ENCODE measurements at regions not wholly inside any gene's neighbourhood (a gene's known extent, or its start where the extent isn't known, plus 50 kb on each side); places are given as distances from the start of the nearest gene placed in this dataset.
"Not testable (repeated sequence)": the region's sequence is repeated elsewhere in the genome, so short reads cannot be mapped to it uniquely, and the experiment has no call there.

DNA sequence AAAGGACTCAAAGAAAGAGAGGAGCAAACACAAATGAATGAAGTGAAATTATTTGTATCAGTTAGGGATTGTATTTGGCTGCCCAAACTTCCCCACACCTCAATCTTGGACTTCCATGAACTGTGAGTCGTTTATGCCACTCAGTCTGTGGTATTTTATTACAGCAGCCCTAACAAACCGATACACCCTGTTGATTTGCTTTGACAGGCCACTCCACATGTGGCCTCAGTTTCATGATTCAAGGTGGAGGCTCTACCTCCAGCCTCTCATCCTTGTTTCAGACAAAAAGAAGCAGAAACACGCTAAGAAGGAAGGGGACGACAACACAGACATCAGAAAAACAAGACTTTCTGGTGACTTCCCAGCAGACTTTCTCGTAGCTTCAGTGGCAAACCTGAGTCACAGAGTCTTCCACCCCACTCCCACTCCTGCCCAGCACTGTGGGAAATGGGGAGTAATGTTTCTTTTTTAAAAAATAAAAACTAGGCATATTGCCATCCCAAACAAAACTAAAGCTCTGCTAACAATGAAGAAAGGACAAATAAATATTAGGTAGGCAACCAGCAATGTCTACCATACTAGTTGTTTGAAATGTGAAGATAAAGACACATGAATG is 52.2 kb upstream of the ABCA1 start:
- DNase-seq, result no peak

DNA sequence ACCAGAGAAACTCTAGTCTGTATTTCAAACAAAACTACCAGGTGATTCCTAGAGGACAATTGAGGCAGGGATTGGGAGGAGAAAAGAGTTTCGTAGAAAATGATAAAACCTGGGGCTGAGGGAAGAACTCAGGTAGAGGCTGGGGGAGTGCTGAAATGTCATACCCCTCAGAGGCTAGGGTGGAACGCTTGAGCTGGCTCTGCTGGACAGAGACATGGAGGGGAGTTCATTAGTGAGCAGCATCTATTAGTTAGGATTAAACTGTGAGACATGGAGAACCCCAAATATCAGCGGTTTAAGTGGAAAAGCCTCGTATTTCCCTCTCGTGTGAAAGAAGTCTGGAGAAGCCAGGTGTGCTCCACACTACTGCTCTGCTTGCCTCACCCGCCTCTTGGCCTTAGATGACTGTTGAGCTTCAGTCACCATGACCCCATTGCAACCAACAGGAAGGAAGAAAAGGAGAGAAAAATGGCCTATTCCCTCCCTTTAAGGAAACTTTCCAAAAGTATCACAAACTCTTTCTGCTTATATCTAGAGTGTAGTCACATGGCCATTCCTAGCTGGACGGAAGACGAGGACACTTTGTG is 53.7 kb upstream of the ABCA1 start:
- DNase-seq, result no peak

DNA sequence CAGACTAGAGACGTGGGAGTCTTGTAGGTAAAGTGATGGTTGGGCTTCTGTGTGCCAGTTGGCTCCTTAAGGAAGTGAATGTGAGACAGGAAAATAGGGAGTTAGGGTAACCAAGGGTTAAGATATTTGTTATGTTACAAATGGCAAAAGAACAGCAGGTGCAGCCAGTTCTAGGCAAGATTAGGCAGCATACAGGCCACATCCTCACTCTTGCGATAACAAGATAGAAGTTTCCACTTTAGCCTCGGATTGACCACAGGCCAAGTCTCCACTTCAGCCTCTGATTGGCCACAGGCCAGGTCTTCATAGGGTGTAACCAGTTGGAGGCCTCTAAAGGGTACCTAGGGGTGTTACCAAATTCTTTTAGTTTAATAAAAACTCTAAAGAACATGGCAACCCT is 54.6 kb upstream of the ABCA1 start:
- no peak for DNase-seq

DNA sequence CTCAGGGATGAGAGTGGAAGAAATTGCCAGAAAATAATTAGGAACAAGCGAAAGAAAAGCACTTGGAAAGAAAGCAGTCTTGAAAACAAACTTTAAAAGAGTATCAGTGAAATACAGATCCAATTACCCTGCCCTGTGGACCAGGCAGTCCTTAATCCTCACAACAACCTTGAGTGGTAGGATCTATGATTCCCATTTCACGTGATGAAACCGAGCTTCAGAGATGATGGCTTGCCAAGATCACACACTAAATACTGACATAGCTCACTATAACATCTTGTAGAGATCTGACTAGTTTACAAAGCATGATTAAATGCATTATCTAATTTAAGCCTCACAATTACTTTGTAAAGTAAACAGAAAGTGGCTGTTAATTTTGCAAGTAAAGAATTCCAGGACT is 55.5 kb upstream of the ABCA1 start:
- no peak for DNase-seq

DNA sequence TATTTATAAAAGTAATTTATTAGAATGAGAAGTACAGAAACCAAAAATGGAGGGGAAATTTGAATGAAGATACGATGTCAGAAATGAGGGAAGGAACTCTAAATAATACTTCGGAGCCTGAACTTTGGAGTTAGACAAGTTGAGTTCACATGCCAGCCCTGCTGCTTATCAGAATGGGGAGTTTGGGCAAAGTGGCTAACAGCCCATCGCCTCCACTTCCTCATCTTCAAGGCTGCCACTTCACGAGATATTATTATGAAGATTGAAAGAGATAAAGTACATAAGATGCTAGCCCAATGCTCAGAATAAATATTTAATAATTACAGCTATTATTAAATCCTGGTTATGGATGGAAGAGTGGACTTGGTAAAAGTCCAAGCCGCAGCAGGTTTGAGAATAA is 56.2 kb upstream of the ABCA1 start:
- DNase-seq, result no peak

DNA sequence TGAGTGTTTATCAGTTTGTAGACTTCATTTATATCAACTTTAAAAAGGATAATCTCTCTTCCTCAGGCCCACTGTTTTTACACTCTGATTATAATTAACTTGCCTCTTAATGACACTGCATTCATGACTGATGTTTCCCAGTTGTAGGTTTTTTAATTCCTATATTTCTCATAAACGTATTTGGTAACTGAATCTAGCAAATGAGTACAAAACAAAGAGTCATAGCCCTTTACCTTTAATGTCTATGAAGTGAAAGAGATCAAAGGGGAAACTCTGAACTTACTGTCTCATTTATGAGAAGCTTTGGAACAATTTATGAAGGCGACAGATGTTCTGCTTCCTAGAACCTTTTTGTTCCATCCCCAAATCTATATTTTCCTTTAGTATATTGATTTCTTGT is 56.6 kb upstream of the ABCA1 start:
- DNase-seq, result no peak

DNA sequence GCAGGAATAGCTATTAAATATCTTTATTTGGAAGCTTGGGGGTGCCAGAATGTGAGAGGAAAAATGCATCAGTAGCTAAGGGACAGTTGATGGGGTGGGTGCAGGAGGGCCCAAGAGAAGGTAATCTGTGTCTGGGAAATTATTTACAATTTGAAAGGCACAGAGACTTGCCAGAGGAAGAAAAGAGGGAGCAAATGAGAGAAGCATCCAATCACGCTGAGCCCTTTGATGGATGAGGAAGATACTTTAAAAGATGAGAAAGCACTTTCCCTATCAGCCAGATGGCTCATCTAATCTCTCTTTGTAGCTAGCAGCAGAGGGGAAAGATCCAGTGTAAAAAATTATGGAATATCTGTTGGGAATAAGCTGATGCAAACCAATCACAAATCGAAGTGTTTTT is 57.0 kb upstream of the ABCA1 start:
- no peak for DNase-seq

DNA sequence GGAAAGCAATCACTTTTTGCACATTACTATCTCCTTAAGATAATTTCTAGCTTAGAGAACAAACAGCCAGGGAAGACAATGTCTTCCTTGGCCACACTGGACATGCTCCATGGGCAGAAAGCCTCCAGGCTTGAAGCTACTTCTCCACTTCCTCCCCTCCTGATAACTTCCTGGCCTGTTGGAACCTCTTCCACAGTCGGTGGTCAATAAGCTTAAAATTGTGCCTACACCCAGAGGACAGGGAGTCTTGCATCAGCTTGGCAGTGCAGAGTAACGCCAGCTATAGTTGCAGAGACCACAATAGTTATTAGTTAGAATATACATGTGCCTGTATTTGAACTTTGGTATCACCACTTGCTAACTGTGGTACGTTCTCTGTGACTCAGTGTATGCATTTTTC is 58.1 kb upstream of the ABCA1 start:
- no peak for DNase-seq

DNA sequence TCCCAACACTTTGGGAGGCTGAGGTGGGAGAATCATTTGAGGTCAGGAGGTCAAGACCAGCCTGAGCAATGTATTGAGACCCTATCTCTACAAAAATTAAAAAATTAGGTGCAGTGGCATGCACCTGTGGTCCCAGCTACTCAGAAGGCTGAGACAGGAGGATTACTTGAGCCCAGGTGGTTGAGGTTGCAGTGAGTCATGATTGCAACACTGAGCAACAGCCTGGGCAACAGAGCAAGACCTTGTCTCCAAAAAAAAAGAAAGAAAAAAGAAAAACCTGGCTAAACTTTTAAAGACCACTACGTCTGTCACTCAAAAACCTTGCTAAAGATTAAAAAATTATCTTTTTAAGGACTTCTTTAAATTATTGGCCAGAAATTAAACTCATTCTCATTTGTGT is 59.8 kb upstream of the ABCA1 start:
- DNase-seq, result no peak

DNA sequence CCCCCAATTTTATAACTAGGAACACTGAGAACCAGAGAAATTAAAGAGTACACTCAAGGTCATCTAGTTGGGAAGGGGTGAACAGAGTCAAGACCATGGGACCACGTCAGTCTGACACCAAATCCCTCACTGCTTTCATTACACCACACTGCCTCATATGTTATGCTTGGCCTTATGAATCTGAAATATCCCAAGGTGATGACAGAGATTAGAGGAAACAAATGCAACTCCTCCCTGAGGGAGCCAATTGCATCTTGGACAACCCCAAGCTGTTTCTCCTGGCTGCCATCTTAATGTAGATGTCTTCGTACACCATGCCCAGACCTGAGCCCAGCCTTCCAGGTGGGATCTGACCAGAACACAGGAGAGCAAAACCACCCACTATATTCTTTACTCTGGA is 60.6 kb upstream of the ABCA1 start:
- DNase-seq, result no peak

DNA sequence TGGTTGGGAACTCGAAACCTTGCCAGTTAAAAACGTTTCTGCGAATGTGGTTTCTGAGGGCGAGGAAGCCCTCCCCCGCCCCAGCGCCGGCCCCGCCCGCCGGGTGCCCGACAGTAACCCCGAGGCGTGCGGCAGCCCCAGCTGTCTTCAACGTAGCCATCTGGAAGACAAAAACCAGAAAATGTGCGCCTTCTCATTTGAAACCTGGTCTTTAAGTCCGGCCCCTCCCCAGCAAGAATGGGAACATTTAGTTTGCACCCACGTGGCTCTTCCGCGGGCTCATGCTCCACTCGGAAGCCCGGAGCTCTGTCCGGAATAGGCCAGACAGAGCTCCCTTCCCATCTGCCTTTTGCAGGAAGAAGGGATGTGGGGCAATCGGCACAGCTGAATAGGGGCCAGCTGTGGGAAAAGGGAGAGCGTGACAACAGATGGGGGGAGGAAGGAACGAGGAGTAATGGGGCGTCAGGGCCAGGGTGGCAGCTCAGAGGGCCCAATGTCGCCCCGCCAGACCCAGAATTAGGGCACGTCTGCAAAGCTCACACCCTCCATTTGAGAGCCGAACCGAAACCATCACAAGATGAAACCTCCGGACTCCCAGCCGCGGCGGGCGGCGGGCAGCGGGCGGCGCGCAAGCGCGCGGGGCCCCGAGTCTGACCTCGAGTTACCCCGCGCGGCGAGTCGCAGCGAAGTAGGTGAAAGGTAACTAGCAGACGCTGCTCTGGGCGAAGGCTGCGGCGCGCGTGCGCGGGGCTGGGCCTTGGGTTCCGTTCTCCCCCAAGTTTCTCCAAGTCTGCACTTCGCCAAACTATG is 63.4 kb upstream of the ABCA1 start:
- peak; percentile 79 for DNase-seq

DNA sequence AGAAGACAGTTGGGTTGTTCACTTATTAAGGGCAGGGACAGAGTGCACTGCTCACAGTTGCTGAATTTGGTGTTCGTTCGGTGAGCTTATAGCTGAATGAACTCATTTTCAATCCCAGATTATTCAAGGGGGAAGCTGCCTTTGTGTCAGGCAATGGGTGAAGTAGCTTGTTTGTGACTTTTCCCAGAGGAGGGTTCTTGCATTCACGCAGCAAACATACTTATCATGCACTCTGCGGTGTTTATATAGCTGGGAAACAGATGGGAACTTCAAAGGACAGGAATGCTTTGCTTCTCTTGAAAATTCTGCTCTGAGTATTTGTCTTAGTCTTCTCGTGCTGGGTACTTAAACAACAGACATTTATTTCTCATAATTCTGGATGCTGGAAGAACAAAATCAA is 64.7 kb upstream of the ABCA1 start:
- DNase-seq, result no peak

DNA sequence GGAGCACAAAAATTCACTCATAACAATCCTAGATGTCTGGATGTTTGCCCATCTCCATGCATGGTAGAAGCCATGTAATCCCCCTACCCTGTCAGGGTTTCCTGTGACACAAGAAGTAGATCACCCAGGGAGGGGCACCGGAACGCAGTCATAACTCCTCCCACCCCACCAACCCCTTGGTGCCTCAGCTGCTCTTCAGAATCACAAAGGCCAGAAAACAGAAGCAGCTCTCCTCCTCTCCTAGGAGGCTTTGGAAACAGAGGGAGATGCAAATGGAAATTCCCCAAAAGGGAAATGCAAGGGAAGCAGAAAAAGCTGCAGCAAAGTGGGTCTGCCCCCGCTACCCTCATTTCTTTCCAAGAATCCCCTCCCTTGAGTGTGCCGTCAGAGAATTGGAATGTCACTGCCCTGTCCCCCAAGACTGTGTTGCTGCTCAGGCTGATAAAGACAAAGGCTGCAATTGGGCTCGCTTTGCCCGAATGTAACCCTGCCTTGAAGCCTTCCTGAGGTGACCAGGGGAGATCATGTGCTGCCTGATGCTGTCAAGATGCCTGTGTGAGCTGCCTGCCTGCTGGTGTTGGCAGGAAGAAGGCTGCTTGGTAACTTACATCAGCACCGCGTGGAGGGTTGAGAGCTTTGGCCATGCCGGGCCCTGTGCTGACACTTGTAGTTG is 65.5 kb upstream of the ABCA1 start:
- DNase-seq, result no peak

DNA sequence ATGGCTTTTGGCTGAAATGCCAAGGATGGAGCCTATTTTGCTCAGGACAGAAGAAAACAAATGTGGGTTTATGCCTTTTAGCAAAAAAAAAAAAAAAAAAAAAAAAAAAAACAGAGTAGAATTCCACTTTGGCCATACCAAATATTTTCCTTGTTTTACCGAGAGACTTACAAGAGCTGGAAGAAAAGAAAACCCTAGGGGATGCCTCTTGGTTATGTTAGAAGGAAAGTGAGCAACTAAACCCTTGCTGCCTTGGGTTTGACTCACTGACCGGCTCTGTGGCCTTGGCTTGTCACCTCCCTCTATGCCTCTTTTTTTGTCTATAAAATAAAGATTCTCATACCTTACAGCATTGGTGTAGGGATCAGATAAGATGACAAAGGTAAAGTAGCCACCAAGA is 69.6 kb upstream of the ABCA1 start:
- no peak for DNase-seq

DNA sequence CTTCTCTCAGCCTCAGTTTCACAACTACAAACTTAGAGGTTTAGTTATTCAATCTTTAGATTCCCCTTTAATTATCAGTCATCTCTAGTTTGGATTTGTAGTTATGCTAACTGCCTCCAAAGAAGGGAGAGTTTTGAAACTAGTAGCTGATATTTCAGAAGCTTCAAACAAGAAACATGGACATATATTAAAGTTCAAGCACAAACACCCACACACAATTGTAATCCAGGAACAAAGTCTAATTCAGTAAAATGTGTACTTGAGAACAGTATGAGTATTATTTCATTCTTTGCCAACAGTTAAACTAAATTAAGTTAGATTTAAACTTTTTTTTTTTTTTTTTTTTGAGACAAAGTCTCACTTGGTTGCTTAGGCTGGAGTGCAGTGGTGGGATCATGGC is 71.2 kb upstream of the ABCA1 start:
- DNase-seq, result no peak

DNA sequence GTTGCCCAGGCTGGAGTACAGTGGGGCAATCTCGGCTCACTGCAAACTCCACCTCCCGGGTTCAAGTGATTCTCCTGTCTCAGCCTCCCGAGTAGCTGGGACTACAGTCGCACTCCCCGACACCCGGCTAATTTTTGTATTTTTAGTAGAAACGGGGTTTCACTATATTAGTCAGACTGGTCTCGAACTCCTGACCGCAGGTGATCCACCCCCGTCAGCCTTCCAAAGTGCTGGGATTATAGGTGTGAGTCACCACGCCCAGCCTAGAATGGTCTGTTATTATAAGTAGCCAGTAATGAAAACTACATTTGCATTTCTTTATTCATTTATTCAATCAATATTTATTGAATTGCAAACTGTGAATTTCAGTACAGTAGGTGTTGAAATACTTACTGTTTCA is 72.6 kb upstream of the ABCA1 start:
- not testable (repeated sequence) for DNase-seq

DNA sequence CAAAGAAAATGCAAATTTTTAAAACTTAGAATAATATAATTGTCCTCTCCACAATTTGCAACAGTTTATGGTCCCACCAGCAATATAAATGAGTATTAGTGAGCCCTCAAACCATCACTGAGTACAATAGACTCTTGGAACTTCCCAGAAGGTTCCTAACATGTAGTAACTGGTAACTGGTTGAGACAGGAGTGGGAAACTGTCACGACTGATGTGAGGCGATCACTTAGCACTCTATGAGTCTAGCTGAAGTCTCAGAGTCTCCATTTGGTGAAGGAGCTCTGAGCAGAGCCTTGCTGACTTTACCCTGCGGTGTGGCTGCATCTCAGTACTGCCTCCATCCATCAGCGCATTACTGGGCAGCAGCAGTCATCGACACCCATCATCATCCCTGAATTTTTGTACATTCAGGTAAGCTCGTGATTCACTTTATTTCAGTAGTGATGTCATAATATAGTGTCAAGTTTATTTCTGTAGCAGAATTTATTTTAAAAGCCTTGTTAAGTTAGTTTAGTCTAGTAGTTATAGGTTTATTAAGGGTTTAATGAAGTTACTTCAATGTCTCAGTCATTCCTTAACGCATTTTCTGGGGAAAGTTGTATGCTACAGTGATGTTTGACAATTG is 76.6 kb upstream of the ABCA1 start:
- DNase-seq, result no peak

DNA sequence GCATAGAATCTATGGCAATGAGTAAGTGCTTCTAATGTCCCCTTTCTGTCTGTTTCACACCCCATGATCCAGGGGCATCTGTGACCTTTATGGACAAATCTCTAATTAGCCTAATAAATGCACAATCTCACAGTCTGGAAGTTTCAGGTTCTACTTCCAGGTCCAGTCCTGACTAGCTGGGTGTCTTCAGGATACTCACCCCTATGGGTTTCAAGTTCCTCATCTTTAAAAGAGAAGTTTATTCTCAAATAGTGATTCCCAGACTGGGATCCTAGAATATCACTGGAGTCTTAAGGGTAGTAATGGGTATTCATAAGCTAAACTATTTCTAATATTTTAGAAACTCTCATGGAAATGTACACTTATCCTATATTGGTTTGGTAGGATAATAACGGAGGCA is 77.2 kb upstream of the ABCA1 start:
- no peak for DNase-seq

DNA sequence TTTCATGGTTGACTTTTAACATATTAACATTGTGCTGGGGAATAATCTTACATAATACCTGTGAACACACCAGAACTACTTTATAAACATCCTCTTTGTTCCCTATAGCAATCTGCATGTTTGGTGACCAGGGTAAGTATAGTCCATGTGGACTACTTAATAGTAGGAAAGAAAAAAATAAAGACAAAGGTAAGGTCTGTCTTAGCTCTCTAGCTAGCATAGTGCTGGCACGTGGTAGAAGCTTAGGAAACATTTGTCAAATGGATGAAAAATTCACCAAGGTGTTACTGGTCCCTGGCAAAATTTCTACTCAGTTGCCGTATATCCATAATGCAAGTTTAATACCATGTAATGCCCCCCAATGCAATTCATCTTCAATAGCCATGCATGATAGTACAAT is 78.6 kb upstream of the ABCA1 start:
- DNase-seq, result no peak

DNA sequence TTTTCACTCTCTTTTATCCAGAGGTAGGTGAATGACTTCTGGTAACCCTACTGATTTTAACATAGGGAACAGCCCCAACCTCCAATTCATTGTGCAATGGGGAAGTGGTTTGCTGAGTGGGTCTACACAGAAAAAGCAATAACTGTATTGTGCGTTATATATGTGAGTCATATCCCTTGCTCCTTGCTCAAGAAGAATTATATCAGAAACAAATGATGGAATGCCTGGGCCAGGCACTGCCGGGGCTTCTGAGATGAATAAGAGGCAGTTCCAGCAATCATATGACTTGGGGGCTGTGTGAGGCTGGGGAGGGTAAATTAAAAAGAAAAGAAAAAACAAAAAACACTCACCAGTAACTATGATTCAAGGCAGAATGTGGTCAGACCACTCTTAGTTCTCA is 79.2 kb upstream of the ABCA1 start:
- peak; percentile 88 for DNase-seq

DNA sequence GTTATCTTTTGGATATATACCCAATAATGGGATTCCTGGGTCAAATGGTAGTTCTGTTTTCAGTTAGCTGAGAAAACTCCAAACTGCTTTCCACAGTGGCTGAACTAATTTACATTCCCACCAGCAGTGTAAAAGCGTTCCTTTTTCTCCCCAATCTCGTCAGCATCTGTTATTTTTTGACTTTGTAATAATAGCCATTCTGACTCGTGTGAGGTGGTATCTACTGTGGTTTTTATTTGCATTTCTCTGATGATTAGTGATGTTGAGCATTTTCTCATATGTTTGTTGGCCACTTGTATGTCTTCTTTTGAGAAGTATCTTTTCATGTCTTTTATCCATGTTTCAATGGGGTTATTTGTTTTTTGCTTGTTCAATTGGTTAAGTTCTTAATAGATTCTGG is 82.1 kb upstream of the ABCA1 start:
- DNase-seq, result not testable (repeated sequence)

DNA sequence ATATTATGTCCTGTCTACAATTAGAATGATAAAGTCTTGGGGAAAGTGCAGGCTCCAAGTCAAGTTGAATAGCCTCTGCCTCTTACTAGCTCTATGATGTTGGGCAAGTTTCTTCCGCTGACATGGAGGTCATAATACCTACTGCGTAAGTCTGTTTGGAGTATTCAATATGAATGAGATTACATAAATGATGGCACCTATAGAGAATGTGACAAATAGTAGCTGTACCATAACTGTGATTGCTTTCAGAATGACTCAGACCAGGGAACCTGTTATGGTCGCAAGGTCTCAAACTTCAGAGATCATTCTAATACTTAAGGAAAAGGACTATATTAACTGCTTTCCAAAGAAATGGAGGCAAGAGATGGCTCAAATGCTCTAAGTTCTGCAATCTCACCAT is 94.0 kb upstream of the ABCA1 start:
- DNase-seq, result no peak

DNA sequence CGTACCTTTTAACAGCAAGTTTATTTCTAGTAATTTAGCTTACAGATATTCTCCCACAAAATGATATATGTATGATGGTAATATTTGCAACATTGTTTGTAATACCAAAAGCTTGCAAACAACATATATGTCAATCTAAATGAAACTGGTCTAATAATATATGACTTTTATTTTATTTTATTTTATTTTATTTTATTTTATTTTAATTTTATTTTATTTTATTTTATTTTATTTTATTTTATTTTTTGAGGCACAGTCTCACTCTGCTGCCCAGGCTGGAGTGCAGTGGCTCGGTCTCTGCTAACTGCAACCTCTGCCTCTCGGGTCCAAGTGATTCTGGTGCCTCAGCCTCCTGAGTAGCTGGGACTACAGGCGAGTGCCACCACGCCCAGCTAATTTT is 94.6 kb upstream of the ABCA1 start:
- DNase-seq, result not testable (repeated sequence)

DNA sequence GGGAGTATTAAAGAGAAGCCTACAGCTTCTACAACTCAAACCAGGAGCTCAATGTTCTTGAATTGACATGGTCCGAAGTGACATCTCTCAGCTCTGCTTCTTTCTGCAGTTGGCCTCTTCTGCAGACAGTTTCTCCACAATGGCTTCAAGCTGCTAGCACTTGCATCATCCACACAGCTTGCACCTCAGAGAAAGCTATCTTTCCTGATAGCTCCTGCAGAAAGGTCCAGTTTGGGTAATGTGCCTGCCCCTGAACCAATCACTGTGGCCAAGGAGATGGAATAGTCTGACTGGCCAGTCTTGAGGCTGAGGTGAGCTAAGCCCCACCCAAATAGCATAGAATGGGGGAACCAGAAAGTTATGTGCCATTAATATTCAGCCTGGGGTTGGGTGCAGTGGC is 95.8 kb upstream of the ABCA1 start:
- DNase-seq, result no peak
